ENCODE measurements at regions not wholly inside any gene's neighbourhood (a gene's known extent, or its start where the extent isn't known, plus 50 kb on each side); places are given as distances from the start of the nearest gene placed in this dataset.
"Not testable (repeated sequence)": the region's sequence is repeated elsewhere in the genome, so short reads cannot be mapped to it uniquely, and the experiment has no call there.

GRCh38 chr12:131631889-131632651 is 78.8 kb upstream of the SFSWAP start:
- in situ Hi-C loops (cut with HindIII; ENCODE audit: low sequenced_read_pairs), result not testable (repeated sequence)

DNA sequence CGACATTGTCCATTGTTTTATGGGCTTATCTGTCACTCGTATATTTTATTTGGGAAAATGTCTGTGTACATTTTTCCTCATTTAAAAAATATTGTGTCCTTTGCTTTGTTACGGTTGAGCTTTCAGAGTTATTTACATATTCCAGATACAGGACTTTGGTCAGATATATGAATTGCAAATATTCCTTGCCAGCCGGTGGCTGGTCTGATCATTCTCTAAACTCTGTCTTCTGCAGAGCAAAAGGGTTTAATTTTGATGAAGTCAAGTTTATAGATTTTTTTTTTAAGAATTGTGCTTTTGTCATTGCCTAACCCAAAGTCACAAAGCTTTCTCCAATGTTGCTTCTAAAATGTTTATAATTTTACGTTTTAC is 78.3 kb upstream of the SFSWAP start:
- in situ Hi-C loops (cut with HindIII; ENCODE audit: low sequenced_read_pairs), result not testable (repeated sequence)

DNA sequence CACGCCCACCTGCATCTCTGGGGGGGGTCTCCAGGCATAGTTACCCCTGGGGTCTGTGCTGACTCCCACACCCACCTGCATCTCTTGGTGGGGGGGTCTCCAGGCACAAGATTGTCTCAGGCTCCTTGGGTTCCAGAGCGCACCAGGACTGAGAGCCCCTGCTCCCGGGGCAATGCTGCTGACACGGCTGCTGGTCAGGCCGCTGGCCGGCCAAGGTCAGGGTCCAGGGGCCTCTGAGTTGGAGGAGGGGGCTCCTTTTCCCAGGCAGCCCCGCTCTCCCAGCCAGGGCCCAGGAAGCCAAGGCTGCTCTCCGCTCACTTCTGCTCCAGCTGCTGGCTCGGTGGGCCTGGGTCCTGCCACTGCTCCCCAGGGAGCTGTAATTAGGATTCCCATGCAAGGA is 77.3 kb upstream of the SFSWAP start:
- in situ Hi-C loops (cut with HindIII; ENCODE audit: low sequenced_read_pairs), result not testable (repeated sequence)

DNA sequence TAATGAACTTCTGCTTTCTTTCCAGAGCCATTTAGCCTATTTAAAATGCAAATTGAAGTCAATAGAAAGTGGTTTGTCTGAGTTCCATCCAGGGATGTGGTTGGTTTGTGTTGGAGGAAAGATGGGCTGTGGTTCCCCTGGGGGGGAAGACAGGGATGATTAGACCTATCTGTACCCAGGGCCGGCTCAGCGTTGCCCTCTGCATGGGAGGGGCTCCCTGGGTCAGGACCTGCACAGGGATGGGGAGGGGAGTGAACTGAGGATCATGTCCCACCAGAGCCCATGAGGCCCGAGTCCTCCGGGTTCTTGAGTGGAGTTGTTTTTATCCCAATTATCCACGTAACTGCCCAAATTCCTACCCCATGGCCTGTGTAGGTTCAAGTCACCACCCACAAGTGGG is 76.9 kb upstream of the SFSWAP start:
- in situ Hi-C loops (cut with HindIII; ENCODE audit: low sequenced_read_pairs), result no loop called here

DNA sequence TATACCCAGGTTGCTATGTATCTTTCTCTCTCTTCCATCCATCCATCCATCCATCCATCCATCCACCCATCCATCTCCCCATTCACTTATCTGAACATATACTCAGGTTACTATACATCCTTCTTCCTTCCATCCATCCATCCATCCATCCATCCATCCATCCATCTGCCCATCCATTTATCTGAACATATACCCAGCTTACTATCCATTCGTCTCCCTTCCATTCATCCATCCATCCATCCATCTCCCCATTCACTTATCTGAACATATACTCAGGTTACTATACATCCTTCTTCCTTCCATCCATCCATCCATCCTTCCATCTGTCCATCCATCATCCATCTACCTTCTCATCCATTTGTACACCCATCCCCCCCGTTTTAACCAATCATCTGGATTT is 75.9 kb upstream of the SFSWAP start:
- in situ Hi-C loops (cut with HindIII; ENCODE audit: low sequenced_read_pairs), result not testable (repeated sequence)

GRCh38 chr12:131635491-131636122 is 75.3 kb upstream of the SFSWAP start:
- in situ Hi-C loops (cut with HindIII; ENCODE audit: low sequenced_read_pairs), result no loop called here

DNA sequence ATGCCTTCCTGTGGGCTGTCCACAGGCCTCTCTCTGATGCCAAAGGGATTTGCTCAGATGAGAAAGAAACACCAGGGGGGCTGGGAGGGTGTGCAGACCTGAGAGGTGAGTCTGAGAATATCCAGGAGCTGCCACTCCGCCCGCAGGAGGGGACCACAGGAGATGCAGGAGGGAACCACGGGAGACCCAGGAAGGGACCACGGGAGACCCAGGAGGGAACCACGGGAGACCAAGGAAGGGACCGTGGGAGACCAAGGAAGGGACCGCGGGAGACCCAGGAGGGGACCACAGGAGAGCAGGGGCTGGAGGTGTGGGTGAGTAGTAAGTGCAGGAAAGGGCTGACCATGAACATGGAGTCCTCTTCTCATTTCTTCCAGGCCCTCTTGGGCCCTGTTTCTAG is 74.6 kb upstream of the SFSWAP start:
- in situ Hi-C loops (cut with HindIII; ENCODE audit: low sequenced_read_pairs), result no loop called here

DNA sequence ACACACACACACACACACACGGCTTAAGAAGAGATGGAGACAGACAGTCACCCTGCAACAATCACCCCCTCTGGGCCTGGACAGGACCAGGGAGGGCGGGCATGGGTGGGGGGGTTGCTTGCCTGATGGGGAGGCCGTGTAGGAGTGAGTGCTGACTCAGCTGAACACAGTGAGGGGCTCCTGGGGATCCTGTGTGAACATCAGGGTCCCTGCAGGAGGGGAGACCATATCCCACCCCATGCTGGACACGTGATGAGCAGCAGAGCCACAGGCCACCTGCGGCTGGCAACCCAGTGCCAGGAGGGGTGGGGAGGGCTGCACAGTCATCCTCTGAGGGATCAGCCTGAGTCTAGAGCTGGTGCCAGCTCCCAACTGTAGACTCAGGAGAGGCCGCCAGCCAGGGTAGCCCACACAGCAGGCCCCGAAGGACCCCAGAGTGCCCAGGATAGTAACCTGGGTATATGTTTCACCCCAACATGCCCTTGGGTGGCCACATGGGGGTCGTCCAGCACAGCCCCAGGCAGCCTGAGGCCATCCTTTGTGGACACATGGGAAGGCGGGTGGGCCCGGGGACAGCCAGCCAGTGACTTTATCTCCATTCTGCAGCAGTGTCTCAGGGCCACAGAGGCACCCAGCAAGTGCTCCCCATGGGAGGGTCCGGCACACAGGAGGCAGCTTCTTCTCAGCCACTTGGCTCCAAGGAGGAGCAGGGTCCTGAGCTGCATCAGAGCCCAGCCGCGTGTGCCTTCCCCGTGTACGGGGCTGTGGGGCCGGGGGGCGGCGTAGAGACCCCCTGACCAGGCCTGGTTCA is 73.7 kb upstream of the SFSWAP start:
- in situ Hi-C loops (cut with HindIII; ENCODE audit: low sequenced_read_pairs), result no loop called here

GRCh38 chr12:131637986-131638385 is 72.9 kb upstream of the SFSWAP start:
- in situ Hi-C loops (cut with HindIII; ENCODE audit: low sequenced_read_pairs), result no loop called here

DNA sequence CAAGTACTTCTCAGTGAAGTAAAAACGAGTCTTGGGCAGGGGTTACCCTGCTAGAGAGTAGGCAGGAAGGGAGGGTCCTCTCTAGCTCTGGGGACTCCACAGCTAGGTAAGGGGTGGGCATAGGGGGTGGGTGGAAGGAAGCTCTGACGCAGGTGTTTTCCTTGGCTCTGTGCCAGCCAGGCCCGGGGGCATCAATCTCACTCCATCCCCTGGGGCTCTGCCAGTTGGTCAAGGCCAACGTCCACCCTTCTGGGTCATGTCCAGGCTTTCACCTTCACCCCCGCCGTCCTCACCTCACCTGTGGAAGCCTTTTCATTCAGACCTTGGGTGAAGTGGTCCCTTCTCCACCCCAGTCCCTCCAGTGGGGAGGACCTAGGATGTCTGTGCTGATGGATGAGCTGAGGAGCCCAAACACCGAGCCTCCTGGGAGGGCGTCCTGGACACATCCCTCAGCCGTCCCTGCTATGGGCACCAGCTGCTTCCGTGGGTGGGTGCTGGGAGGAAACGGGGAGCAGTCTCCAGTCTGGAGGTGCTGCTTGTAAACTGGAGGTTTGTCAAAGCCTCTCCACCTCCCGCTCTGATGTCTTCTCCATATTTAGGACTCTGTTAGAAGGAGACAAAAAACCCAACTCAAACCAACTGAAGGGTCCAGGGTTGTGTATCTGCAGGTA is 71.5 kb upstream of the SFSWAP start:
- in situ Hi-C loops (cut with HindIII; ENCODE audit: low sequenced_read_pairs), result no loop called here

DNA sequence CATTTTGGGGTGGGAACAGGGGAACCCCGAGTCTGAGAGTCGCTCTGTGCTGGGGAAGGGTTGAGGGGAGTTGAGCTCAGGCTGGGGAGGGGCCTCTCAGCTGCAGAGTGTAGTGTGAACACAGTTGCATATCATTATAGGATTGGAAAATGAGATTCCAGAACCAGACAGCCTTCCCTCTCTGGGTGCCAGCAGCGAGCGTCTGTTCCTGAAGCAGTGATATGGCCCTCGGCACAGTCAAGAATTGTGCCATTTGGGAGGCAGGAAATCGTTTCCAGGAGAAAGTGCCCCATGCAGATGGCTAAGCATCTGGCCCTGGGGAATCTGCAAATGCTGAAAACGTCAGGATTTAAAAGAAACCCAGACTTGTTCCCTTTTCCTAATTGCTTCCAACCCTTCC is 70.4 kb upstream of the SFSWAP start:
- in situ Hi-C loops (cut with HindIII; ENCODE audit: low sequenced_read_pairs), result no loop called here

GRCh38 chr12:131641315-131641714 is 69.6 kb upstream of the SFSWAP start:
- in situ Hi-C loops (cut with HindIII; ENCODE audit: low sequenced_read_pairs), result no loop called here

DNA sequence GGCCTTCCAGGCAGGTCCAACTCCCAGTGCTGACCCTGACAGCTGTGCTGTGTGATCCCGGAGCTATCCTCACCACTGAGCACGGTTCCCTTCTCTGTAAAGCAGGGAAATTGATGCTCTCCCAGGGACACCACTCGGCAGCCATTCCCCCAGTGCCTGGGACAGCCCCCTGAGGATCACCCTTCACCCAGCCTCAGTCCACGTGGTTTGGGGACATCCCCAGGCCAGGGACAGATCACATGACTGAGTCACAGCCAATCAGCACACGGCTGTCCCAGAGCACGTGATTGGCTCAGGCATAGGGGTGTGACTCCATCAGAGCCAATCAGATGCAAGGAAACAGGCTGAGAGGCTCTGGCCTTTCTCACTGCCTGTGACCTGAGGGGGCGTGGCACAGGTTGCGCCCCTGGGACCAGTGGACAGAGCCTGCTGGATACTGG is 68.8 kb upstream of the SFSWAP start:
- in situ Hi-C loops (cut with HindIII; ENCODE audit: low sequenced_read_pairs), result no loop called here

DNA sequence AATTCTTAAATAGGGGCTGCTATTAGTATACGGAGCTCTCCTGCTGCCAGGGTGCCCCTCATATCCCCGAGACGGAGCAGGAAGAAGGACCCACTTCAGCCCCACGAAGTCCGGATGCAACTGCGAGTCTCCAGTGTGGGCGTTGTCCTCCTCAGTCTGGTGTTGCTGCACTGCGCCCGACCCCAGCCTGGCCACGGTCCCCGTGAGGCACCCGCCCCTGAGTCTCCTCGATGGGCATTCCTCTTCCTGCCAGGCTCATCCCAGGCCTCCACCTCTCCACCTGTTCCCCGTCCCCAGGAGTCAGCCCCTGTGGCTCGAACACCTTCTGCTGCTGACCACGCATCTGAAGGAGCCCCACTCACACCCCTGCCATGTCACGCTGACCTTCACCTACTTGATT is 68.1 kb upstream of the SFSWAP start:
- in situ Hi-C loops (cut with HindIII; ENCODE audit: low sequenced_read_pairs), result no loop called here

DNA sequence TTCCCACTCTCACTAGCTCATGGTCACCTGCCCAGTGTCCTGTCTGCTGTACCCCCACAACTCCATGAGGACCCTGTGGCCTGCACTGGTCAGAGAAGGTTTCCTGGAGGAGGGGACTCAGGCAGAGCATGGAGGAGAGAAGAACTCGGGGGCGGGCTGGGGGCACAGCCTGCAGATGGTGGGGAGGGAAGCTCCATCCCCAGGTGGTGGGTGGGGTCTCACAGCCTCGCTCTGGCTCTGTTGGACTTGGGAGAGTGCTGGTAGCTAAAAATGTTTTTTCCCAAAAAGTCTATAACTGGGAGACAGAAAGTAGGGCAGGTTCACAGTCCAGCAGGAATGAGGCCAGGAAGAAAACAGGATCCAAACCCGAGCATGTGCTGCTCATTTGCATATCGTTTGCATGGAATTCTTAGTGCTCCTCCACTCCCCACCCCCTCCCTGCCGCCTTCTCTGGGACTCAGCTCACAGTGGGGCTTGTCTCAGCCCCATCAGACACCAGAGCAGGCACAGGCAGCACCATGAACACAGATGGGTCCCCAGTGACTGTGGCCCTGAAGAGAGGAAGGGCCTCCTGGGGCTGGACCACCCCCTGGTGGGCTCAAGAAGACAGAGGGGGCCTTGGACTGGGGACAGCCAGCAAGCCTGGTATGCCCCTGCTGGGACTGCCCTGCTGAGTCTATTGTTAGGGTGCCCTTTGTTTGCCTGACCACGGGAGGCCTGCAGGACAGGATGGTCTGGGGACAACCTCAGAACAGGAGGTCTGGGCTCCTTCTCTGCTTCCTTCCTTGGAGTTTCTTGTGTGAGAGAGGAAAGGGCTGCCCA is 67.0 kb upstream of the SFSWAP start:
- in situ Hi-C loops (cut with HindIII; ENCODE audit: low sequenced_read_pairs), result no loop called here

- in situ Hi-C loops (cut with HindIII; ENCODE audit: low sequenced_read_pairs), result no loop called here
Observed at GRCh38 chr12:131644481-131644880, 66.4 kb upstream of the SFSWAP start.

GRCh38 chr12:131644917-131645316 is 66.0 kb upstream of the SFSWAP start:
- in situ Hi-C loops (cut with HindIII; ENCODE audit: low sequenced_read_pairs), result not testable (repeated sequence)

- in situ Hi-C loops (cut with HindIII; ENCODE audit: low sequenced_read_pairs), result not testable (repeated sequence)
Observed at GRCh38 chr12:131645557-131645956, 65.3 kb upstream of the SFSWAP start.

DNA sequence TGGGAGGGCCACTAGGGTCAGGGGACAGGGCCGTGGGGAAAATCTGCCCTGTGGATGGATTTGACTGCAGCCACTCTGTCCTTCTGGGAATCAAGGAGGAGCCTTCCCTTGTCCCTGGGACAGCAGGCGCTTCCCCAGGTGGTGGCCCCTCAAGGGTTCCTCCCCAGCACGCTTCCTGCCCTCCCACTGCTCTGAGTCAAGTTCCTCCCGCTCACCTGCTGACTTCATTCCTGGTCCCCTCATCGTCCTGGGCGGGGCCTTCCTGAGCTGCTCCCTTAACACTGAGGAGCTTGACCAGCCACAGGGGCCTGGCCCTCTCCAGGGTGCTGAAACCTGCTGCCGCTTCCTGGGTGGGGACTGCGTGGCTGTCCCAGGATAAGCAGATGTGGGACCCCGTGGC is 64.4 kb upstream of the SFSWAP start:
- in situ Hi-C loops (cut with HindIII; ENCODE audit: low sequenced_read_pairs), result not testable (repeated sequence)

DNA sequence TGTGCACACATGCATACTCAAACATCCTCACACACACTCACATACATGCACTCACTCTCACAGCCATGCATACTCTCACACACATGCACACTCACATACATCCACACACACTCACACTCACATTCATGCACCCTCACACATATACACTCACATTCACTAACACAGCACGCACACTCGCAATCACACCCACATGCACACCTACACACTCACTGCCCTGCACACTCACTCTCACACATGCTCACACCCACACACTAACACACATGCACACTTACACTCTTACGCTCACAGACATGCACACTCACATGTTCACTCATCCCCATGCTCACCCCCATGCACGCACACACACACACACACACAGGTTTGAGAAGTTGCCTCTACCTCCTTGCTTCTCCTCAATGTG is 63.2 kb upstream of the SFSWAP start:
- in situ Hi-C loops (cut with HindIII; ENCODE audit: low sequenced_read_pairs), result no loop called here

All from endothelial cell of hepatic sinusoid (primary cell).